Vagina (tissue), 2 donors: ENCODE measurements at regions not wholly inside any gene's neighbourhood (a gene's known extent, or its start where the extent isn't known, plus 50 kb on each side); places are given as distances from the start of the nearest gene placed in this dataset.

Experiments
- CTCF ChIP-seq, 3 experiments: fragments of 450-650 bp in 2 of 3; fragments of 200-600 bp in 1 of 3; sonication (generic) in 1 of 3; IDR thresholded peaks; one replicate each; pipeline ENCODE4 v1.5.1; 2017 to 2019; ENCODE audit warnings: antibody characterized with exemption in 3 of 3, mild to moderate bottlenecking in 2 of 3, moderate library complexity in 2 of 3
- POLR2A ChIP-seq, 2 donors: fragments of 450-650 bp; IDR thresholded peaks; one replicate each; pipeline ENCODE4 v1.6.1; 2017; ENCODE audit warnings: antibody characterized with exemption in 2 of 2, mild to moderate bottlenecking in 2 of 2, moderate library complexity in 2 of 2

- TF ChIP-seq CTCF (IDR thresholded peaks at IDR 0.05) (no peak), POLR2A (IDR thresholded peaks at IDR 0.05) (no peak)
Observed at GRCh38 chr6:16956361-16956760, 145.5 kb upstream of the STMND1 start.
